Superior temporal gyrus (tissue), 1 donor: ENCODE measurements at regions not wholly inside any gene's neighbourhood (a gene's known extent, or its start where the extent isn't known, plus 50 kb on each side); places are given as distances from the start of the nearest gene placed in this dataset.

ENCODE experiments used
- DNase-seq: peaks from one replicate; pipeline ENCODE4 v3.0.0-alpha.2; 2016; ENCODE audit errors: extremely low spot score

DNA sequence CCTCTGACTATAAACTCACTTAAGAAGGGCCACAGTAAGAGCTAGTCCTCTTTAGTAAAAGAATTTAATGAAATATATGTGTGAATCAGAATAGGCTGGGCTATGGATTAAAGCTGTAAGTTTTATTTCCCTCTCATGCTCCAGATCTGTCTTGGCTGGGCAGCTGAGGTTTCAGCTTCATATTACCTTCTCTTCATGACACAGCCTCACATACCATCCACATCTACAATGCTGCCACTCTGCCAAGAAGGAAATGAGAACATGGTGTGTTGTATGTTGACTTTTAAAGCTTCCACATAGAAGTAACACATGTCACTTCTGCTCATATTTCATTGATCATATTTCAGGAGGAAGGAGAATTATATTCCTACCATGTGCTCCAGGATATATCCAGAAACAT lies 776.0 kb upstream of the ACO1 start:
- no peak for DNase-seq

GRCh38 chr9:31608881-31609280 lies 775.6 kb upstream of the ACO1 start:
- DNase-seq, result no peak

DNA sequence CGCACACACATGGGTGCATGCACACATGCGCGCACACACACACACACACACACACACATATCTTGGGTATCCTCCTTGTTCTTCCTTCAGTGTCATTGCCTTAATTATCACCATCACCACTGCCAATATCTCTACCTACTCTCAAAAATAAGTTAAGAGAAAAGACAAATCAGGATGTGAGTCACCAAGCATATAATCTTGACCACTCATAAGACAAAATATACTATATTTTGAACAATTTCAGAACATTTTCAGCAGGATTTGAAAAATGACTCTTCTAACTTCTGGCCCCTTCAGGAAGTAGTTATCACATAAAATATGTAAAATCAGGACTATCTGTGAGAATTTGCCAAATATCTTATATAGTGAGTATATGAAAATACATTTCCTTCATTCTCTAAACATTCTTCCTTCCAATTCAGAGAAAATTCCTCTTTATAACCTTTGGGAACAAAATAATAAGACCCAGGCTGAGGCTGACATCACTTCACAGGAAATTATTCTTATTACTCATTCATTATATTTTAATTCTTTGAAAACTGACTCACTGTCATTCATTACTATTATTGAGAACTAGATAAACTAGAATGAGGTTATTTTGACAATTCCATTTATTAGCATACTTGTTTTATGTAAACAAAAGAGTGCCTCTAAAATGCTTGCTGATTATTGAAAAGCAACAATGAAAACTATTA lies 772.0 kb upstream of the ACO1 start:
- no peak for DNase-seq

DNA sequence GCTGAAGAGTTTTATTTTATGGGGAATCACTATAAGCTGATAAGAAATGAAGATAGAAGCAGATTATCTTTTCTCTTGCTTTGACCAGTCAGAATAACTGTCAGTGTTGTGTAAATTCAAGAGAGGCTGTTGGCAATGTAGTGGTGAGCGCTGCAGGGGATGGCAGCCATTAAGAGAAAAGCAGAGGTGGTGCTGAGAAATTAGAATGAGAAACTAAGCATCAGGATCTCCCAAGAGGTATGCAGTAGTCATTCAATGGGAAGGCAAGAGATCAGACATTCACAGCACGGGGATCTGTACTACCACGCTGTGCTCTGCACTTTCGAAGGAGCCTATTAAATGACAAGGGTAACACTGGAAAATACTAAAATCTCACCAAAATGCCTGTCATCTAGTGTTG lies 768.5 kb upstream of the ACO1 start:
- DNase-seq, result no peak

DNA sequence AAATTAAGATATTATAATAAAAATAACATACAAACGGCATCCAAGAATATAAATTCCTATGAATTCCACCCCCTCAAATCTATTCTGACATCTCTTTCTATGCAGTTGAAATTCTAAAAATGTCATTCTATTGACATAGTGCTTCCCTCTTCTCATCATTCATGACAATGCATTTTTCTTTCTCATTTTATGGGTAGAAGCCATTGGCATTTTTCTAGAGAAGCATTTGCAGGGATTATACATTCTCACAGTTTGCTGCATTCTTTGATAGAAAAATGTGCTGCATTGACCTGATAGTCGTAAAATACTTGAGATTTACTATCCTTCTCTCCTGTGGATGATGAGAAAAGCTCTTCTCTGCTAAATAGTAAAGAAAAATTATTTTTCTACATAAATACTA lies 760.9 kb upstream of the ACO1 start:
- no peak for DNase-seq

- DNase-seq, result no peak
Measured at GRCh38 chr9:31629292-31629691, 755.2 kb upstream of the ACO1 start.

GRCh38 chr9:31637265-31637664 lies 747.2 kb upstream of the ACO1 start:
- no peak for DNase-seq

GRCh38 chr9:31637861-31638260 lies 746.6 kb upstream of the ACO1 start:
- DNase-seq, result no peak

GRCh38 chr9:31639451-31639850 lies 745.0 kb upstream of the ACO1 start:
- no peak for DNase-seq

DNA sequence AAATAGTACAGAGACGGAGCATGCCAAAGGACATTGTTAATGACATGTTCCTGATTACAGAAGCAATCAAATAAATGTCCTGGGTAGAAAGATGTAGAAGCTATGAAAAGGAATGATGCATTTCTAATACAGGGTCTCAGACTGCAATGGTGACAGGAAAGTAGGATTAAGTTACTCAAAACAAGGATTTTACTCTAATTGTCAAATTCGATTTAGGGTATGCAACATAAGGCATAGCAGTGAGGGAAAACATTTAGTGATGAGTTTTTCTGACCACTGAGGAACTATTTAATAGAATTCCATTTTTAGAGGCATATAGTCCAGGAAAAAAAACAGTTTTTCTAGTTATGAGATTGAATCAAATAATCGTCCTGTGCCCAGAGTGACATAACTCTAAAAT lies 715.1 kb upstream of the ACO1 start:
- no peak for DNase-seq

DNA sequence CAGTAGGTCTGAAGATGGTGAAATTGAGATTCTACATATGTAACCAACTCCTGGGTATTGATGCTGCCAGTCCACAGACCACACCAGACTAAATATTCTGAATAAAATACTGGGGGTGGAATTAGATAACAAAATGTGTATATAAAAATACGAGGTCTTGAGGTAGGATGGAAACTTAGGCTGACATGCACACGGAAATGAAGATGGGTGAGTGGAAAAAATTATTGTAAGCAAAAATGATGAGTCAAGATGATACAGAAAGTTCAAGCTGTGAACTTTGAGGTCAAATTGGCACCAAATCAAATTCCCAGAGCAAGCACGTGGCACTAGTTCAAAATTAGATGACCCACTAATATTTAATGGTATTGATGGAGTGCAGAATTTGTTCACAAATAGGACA lies 713.4 kb upstream of the ACO1 start:
- no peak for DNase-seq

- no peak for DNase-seq
Measured at GRCh38 chr9:31674264-31674663, 710.2 kb upstream of the ACO1 start.

GRCh38 chr9:31677415-31677814 lies 707.0 kb upstream of the ACO1 start:
- no peak for DNase-seq

DNA sequence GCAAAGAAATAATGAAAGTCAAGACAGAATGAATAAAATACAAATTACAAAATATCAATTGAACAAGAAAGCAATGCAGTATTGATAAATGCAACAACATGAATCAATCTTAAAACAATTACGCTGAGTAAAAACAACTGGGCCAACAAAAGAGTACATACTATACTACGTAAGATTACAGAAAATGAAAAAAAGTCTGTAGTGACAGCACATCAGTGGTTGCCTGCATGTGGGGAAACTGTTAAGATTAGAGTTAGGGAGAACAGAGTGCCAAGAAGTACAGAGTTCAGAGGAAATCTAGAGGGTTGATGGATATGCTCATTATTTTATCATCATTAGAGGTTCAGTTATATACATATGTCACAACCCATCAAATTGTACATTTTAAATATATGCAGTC lies 706.6 kb upstream of the ACO1 start:
- DNase-seq, result no peak

GRCh38 chr9:31683116-31683515 lies 701.3 kb upstream of the ACO1 start:
- DNase-seq, result no peak

- DNase-seq, result no peak
Measured at GRCh38 chr9:31697956-31698355, 686.5 kb upstream of the ACO1 start.

DNA sequence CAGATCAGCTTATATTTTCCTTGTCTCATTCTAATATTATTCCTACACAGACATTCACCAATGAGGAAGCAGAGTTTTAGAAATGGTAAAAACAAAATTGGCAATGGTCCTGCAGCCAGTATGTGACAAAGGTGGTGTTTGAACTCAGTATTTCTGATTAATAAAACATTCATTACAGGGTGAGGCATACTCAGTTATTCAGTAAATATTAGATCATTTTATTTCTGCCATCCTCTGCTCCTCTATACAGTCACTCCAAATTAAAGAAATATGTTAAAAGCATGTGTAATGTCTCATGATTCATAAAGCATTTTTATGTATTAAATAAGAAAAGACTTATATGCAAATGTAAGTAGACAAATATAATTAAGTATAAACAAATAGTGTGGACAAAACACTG lies 684.6 kb upstream of the ACO1 start:
- no peak for DNase-seq

DNA sequence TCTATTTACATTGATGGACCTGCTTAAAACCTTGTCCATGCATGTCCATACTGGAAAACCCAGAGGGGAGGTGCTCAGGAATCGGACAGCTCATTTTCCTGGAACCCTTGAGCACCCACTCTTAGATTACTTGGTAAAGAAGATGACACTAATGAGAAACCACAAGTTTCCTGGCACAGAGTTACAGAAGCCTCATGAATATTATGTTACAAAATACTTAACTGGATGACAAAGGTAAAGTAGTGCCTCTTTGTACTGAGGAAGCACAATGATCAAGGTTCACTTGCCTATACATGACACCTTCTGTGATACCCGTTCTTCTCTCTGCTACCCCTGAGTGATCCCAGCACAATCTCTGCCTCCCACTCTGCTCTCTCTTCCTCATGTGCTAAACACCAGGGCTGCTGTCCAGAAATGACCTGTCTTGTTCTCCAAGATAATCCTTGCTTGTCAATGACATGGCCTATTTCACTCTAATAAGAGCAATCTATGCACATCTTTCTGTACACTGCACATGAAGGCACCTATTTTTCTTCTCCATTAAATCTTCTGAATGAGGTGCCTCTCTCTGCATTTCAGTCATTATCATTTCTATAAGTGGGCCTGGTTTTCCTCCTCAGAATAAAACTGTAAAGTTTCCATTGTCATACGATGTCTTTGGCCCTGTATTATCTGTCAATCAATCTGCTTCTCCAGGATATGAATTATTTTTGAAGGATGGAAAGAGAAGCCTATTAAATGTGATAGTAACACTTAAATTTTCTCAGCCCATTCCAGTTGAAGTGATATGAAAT lies 684.0 kb upstream of the ACO1 start:
- no peak for DNase-seq

GRCh38 chr9:31702957-31703356 lies 681.5 kb upstream of the ACO1 start:
- DNase-seq, result no peak

- DNase-seq, result no peak
Measured at GRCh38 chr9:31715250-31715649, 669.2 kb upstream of the ACO1 start.

DNA sequence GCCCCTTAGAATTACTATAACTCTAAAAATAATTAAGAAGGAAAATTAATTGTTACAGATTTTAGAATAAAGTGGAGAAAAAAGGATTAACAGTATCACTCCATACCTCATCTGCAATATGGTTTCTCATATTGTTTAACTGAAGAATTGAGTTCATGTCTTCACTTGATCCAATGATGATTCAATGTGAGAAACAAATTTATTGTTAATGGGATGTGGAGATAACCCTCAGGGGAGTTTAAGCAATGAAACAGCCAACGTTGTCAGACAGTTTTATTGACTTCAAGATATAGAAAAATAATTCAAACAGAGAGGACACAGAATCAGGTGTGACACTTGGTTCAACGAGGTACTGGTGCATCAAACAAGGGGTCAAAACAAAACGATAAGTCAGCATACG lies 665.2 kb upstream of the ACO1 start:
- no peak for DNase-seq

GRCh38 chr9:31730398-31730797 lies 654.0 kb upstream of the ACO1 start:
- DNase-seq, result no peak

GRCh38 chr9:31733166-31733565 lies 651.3 kb upstream of the ACO1 start:
- no peak for DNase-seq
